ENCODE measurements at regions not wholly inside any gene's neighbourhood (a gene's known extent, or its start where the extent isn't known, plus 50 kb on each side); places are given as distances from the start of the nearest gene placed in this dataset.

- no peak for ATAC-seq
- H3K27ac ChIP-seq (ENCODE audit: low read length): no peak overlapping the region
- WGBS (ENCODE audit: insufficient coverage): 75% methylated on average over 1 of the region's 1 CpG
- H3K4me1 ChIP-seq (ENCODE audit: control insufficient read depth, insufficient read depth, low read length): no peaks in the 10 kb centered on the region
- TF ChIP-seq CTCF (IDR thresholded peaks at IDR 0.05): no peak
- H3K4me3 Mint-ChIP-seq: no peak overlapping the region
- no peak overlapping the region for H3K4me3 ChIP-seq (ENCODE audit: low read length)
- no peaks in the 10 kb centered on the region for H3K27me3 ChIP-seq (ENCODE audit: control insufficient read depth, insufficient read depth, low read length)
- no peaks in the 10 kb centered on the region for H3K4me1 Mint-ChIP-seq
- no peak overlapping the region for H3K27ac Mint-ChIP-seq
- H3K27me3 Mint-ChIP-seq (ENCODE audit: low read depth in 2 of 2): peaks cover 9 to 12% of the 10 kb centered on the region in 2 donors
- no peak for DNase-seq
- H3K36me3 Mint-ChIP-seq: no peaks in the 10 kb centered on the region
- no peaks in the 10 kb centered on the region for H3K36me3 ChIP-seq (ENCODE audit: control insufficient read depth, insufficient read depth, low read length)
- intact Hi-C loops (cut with micrococcal nuclease): no loop called here
- H3K9me3 Mint-ChIP-seq: no peaks in the 10 kb centered on the region
- no peaks in the 10 kb centered on the region for H3K9me3 ChIP-seq (ENCODE audit: control insufficient read depth, insufficient read depth, low read length)
Measured at GRCh38 chrX:39204945-39205344, 403.7 kb downstream of the MID1IP1 start.

GRCh38 chrX:39205467-39205866, 404.2 kb downstream of the MID1IP1 start:
- H3K36me3 ChIP-seq (ENCODE audit: control insufficient read depth, insufficient read depth, low read length): no peaks in the 10 kb centered on the region
- 63% methylated on average over 1 of the region's 4 CpGs for WGBS (ENCODE audit: insufficient coverage)
- no peaks in the 10 kb centered on the region for H3K9me3 Mint-ChIP-seq
- no peak for DNase-seq
- no peaks in the 10 kb centered on the region for H3K4me1 Mint-ChIP-seq
- H3K27ac ChIP-seq (ENCODE audit: low read length): no peak overlapping the region
- TF ChIP-seq CTCF (IDR thresholded peaks at IDR 0.05): no peak
- no peak overlapping the region for H3K27ac Mint-ChIP-seq
- no peak overlapping the region for H3K4me3 ChIP-seq (ENCODE audit: low read length)
- no peaks in the 10 kb centered on the region for H3K27me3 ChIP-seq (ENCODE audit: control insufficient read depth, insufficient read depth, low read length)
- H3K36me3 Mint-ChIP-seq: no peaks in the 10 kb centered on the region
- no peak overlapping the region for H3K4me3 Mint-ChIP-seq
- no peaks in the 10 kb centered on the region for H3K9me3 ChIP-seq (ENCODE audit: control insufficient read depth, insufficient read depth, low read length)
- intact Hi-C loops (cut with micrococcal nuclease): no loop called here
- no peak for ATAC-seq
- H3K4me1 ChIP-seq (ENCODE audit: control insufficient read depth, insufficient read depth, low read length): no peaks in the 10 kb centered on the region
- H3K27me3 Mint-ChIP-seq (ENCODE audit: low read depth in 2 of 2): peaks cover 5 to 7% of the 10 kb centered on the region in 2 donors

GRCh38 chrX:39206399-39207145, 405.3 kb downstream of the MID1IP1 start:
- no peaks in the 10 kb centered on the region for H3K4me1 Mint-ChIP-seq
- intact Hi-C loops (cut with micrococcal nuclease): no loop called here
- H3K9me3 ChIP-seq (ENCODE audit: control insufficient read depth, insufficient read depth, low read length): no peaks in the 10 kb centered on the region

More at GRCh38 chrX:39206399-39207145, 405.3 kb downstream of the MID1IP1 start:
- no peak for DNase-seq
- H3K36me3 ChIP-seq (ENCODE audit: control insufficient read depth, insufficient read depth, low read length): no peaks in the 10 kb centered on the region
- Mint-ChIP-seq H3K27me3 (ENCODE audit: low read depth in 2 of 2) (peaks cover 5% of the 10 kb centered on the region in 2 donors), H3K36me3 (no peaks in the 10 kb centered on the region), H3K4me3 (no peak overlapping the region), H3K9me3 (no peaks in the 10 kb centered on the region), H3K27ac (no peak overlapping the region)
- H3K4me1 ChIP-seq (ENCODE audit: control insufficient read depth, insufficient read depth, low read length): no peaks in the 10 kb centered on the region
- TF ChIP-seq CTCF (IDR thresholded peaks at IDR 0.05): no peak
- H3K27ac ChIP-seq (ENCODE audit: low read length): no peak overlapping the region
- no peak for ATAC-seq
- H3K27me3 ChIP-seq (ENCODE audit: control insufficient read depth, insufficient read depth, low read length): no peaks in the 10 kb centered on the region
- WGBS (ENCODE audit: insufficient coverage): 92% methylated on average over 3 of the region's 4 CpGs
- H3K4me3 ChIP-seq (ENCODE audit: low read length): no peak overlapping the region

Measured in natural killer cell (primary cell).